H1 (cell line): ENCODE measurements at regions not wholly inside any gene's neighbourhood (a gene's known extent, or its start where the extent isn't known, plus 50 kb on each side); places are given as distances from the start of the nearest gene placed in this dataset.

ENCODE experiments used
- BACH1 ChIP-seq: IDR thresholded peaks from 2 replicates; pipeline ENCODE4 v1.6.1; 2012; ENCODE audit warnings: low read length, improper control_type of control experiment
- CHD1 ChIP-seq: IDR thresholded peaks from 2 replicates; pipeline ENCODE4 v1.6.1; 2012; ENCODE audit warnings: low read depth, low read length, improper control_type of control experiment
- CREB1 ChIP-seq: IDR thresholded peaks from 2 replicates; pipeline ENCODE4 v1.6.1; 2012; ENCODE audit warnings: inconsistent platforms

- TF ChIP-seq CREB1: no peak
- TF ChIP-seq BACH1: no peak
- TF ChIP-seq CHD1: no peak
These were observed 70.6 kb upstream of the TEX51 start (continued) for GRCh38 chr2:126828051-126828450.
